D721Med (cell line): ENCODE measurements at regions not wholly inside any gene's neighbourhood (a gene's known extent, or its start where the extent isn't known, plus 50 kb on each side); places are given as distances from the start of the nearest gene placed in this dataset.

ENCODE experiments used
- DNase-seq: peaks from one replicate; pipeline ENCODE4 v3.0.0; 2011; ENCODE audit warnings: low spot score; ENCODE audit not compliant: insufficient read length
- FAIRE-seq: peaks from 2 replicates; lab custom pipeline; 2011; peaks lifted over from hg19 to GRCh38; lab: Jason Lieb, UNC
- CTCF ChIP-seq: IDR thresholded peaks from 2 replicates; pipeline ENCODE4 v1.5.1; 2012; ENCODE audit warnings: mild to moderate bottlenecking, control low read depth; ENCODE audit not compliant: insufficient read depth; ENCODE audit errors: missing control alignments

GRCh38 chr13:105971312-105971711 is 564.1 kb downstream of the EFNB2 start:
- FAIRE-seq = no peak
- no peak for DNase-seq
- no peak for TF ChIP-seq CTCF

DNA sequence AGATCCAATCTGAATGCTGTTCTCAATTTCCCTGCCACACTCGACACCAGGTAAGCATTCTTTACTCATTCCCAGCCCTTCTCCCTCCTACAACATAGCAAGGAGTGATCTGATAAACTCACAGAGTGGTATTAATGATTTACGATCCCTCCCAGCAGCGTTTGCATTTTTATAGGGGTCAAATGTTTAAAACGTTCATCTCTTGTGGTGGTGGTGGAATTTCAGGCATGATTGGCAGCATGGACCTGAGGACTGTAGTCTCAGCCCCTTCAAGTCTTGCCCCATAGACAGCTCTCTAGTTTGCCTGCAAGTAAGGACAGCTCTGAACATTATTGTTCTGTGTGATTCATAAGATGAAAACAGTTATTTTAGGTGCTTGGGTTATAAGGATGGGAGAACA is 565.7 kb downstream of the EFNB2 start:
- DNase-seq = no peak
- no peak for TF ChIP-seq CTCF
- no peak for FAIRE-seq

DNA sequence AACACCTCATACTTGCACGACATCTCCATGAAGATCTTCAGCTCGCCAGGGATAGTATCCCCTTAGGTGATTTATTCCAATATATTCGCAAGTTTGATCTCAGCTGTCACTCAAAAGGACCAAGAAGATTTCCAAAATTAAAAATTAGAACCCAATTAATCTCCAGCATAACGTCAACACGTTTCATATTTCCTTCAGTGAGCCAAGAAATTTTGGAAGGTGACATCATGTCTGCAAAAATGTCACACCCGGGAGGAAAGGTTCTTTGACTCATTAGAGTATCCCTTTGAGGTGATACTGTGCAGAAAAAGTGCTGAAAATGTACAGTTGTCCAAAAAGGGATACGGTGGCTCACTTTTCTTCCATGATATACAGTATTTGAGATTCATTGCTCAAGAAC is 569.6 kb downstream of the EFNB2 start:
- no peak for TF ChIP-seq CTCF
- no peak for FAIRE-seq
- DNase-seq = no peak

DNA sequence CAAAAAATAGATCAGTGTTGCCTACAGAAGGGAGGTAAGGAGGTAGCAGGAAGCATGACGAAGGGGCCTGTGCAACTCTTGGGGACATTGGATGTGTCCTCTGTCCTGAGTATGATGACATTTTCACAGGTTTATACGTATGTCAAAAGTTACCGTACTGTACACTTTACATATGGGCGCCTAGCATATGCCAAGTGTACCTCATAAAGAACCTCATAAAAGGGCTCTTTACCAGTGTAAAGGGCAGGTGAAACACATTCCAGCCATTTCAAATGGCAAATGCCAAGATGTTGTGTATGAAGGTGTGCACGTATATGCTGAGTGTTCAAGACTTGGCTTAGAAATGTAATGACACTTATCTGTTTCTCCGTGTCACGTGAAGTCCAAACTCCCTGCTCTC is 573.4 kb downstream of the EFNB2 start:
- no peak for TF ChIP-seq CTCF
- FAIRE-seq = no peak
- DNase-seq = no peak

GRCh38 chr13:105961438-105961837 is 574.0 kb downstream of the EFNB2 start:
- FAIRE-seq (no peak), DNase-seq (no peak)
- no peak for TF ChIP-seq CTCF

- FAIRE-seq = no peak
- no peak for TF ChIP-seq CTCF
- DNase-seq = no peak
Observed at GRCh38 chr13:105960326-105960725, 575.1 kb downstream of the EFNB2 start.

- no peak for TF ChIP-seq CTCF
- FAIRE-seq = no peak
- DNase-seq = no peak
Observed at GRCh38 chr13:105959876-105960275, 575.6 kb downstream of the EFNB2 start.
